ENCODE measurements at regions not wholly inside any gene's neighbourhood (a gene's known extent, or its start where the extent isn't known, plus 50 kb on each side); places are given as distances from the start of the nearest gene placed in this dataset.

DNA sequence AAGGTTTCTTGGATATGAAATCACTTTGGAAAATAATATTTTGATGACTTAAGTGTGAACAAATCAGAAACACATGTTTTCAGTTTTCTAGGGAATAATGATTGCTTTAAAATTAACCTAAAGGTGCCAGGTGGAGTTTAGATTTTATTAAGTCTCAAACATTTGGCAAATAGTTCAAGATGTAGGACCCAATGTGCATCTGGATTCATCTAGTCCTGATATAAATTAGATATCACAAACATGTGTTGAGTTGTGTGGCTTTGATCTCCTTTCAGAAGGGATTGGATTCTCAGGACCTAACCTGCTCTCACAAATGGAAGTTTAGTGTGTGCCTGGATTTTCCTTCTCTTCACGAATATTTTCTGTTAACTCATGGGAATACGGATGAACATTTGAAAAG is 291.4 kb upstream of the ISL1 start:
- ChIA-PET CTCF (no interaction called here), POLR2A (ENCODE audit: low non-redundant PET) (no interaction called here)
- Histone ChIP-seq H3K4me1 (ENCODE audit: insufficient read depth, low read length, poor library complexity, severe bottlenecking) (peaks cover 5% of the 10 kb centered on the region), H3K9me3 (ENCODE audit: low read depth, low read length, poor library complexity, severe bottlenecking) (no peaks in the 10 kb centered on the region), H3K4me3 (ENCODE audit: low read depth, low read length, poor library complexity, severe bottlenecking) (no peak overlapping the region), H3K27ac (ENCODE audit: low read depth, low read length, poor library complexity, severe bottlenecking) (no peak overlapping the region), H3K27me3 (replicated peaks; ENCODE audit: insufficient read depth, low read depth, low read length, poor library complexity) (no peaks in the 10 kb centered on the region), H3K36me3 (ENCODE audit: insufficient read depth, low read length, poor library complexity, severe bottlenecking) (no peaks in the 10 kb centered on the region)
- BruUV-seq (replicated peaks), result no TSS peak
- DNase-seq (ENCODE audit: low spot score), result no peak
- TF ChIP-seq, protein P1, sequence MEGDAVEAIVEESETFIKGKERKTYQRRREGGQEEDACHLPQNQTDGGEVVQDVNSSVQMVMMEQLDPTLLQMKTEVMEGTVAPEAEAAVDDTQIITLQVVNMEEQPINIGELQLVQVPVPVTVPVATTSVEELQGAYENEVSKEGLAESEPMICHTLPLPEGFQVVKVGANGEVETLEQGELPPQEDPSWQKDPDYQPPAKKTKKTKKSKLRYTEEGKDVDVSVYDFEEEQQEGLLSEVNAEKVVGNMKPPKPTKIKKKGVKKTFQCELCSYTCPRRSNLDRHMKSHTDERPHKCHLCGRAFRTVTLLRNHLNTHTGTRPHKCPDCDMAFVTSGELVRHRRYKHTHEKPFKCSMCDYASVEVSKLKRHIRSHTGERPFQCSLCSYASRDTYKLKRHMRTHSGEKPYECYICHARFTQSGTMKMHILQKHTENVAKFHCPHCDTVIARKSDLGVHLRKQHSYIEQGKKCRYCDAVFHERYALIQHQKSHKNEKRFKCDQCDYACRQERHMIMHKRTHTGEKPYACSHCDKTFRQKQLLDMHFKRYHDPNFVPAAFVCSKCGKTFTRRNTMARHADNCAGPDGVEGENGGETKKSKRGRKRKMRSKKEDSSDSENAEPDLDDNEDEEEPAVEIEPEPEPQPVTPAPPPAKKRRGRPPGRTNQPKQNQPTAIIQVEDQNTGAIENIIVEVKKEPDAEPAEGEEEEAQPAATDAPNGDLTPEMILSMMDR (conservative IDR thresholded peaks at IDR 0.05; ENCODE audit: low read depth, low read length), result no peak
- no peak for TF ChIP-seq EZH2 (IDR thresholded peaks at IDR 0.05; ENCODE audit: borderline replicate concordance, low read depth, low read length, poor library complexity, severe bottlenecking)
- intact Hi-C loops (cut with micrococcal nuclease; ENCODE audit: unreplicated experiment), result no loop called here

DNA sequence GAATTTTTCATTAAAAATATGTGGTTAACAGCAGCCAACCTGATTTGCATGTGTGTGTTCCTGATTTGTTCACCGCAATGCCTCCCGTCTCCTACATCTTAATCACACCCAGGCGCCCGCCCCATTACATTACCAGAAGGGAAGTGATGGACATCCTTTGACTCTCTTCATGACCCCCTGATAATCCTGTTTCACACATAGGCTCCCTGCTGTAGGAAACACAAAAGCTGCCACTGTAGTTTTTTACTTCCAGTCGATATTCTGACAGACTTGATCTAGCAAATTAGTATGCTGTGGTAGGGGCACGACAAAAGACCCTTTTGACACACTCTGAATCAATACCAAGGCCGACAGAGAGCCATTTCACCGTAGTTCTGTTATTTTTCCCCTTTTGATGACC is 287.8 kb upstream of the ISL1 start:
- no peak overlapping the region for H3K27ac ChIP-seq (ENCODE audit: low read depth, low read length, poor library complexity, severe bottlenecking)
- BruUV-seq (replicated peaks), result no TSS peak
- ChIA-PET POLR2A (ENCODE audit: low non-redundant PET) (no interaction called here), CTCF (no interaction called here)
- peak; percentile 55 for DNase-seq (ENCODE audit: low spot score)
- peaks cover 5% of the 10 kb centered on the region for H3K4me1 ChIP-seq (ENCODE audit: insufficient read depth, low read length, poor library complexity, severe bottlenecking)
- TF ChIP-seq EZH2 (IDR thresholded peaks at IDR 0.05; ENCODE audit: borderline replicate concordance, low read depth, low read length, poor library complexity, severe bottlenecking), result no peak
- TF ChIP-seq, protein P1 (conservative IDR thresholded peaks at IDR 0.05; ENCODE audit: low read depth, low read length), result no peak
- no peaks in the 10 kb centered on the region for H3K36me3 ChIP-seq (ENCODE audit: insufficient read depth, low read length, poor library complexity, severe bottlenecking)
- intact Hi-C loops (cut with micrococcal nuclease; ENCODE audit: unreplicated experiment), result no loop called here
- no peak overlapping the region for H3K4me3 ChIP-seq (ENCODE audit: low read depth, low read length, poor library complexity, severe bottlenecking)
- H3K27me3 ChIP-seq (replicated peaks; ENCODE audit: insufficient read depth, low read depth, low read length, poor library complexity), result no peaks in the 10 kb centered on the region
- no peaks in the 10 kb centered on the region for H3K9me3 ChIP-seq (ENCODE audit: low read depth, low read length, poor library complexity, severe bottlenecking)

DNA sequence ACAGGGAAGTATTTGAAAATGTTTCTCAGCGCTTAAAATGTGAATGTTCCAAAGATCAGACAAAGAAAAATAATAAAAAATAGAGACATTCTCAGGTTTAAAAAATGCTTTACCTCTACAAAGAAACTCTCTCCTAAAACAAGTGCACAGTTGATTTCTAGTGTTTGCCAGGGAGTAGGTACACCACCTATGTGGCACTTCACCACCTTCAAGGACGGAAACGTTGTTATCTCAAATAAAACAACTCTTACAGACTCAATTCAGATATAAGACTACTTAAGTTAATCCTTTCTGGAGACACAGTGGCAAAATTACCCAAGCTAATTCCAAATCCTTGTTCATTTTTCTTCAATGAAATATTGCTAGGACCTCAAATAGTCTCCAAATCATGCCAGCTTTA is 286.4 kb upstream of the ISL1 start:
- no peak overlapping the region for H3K4me3 ChIP-seq (ENCODE audit: low read depth, low read length, poor library complexity, severe bottlenecking)
- H3K27me3 ChIP-seq (replicated peaks; ENCODE audit: insufficient read depth, low read depth, low read length, poor library complexity), result no peaks in the 10 kb centered on the region
- CTCF ChIA-PET, result no interaction called here
- no peak for TF ChIP-seq EZH2 (IDR thresholded peaks at IDR 0.05; ENCODE audit: borderline replicate concordance, low read depth, low read length, poor library complexity, severe bottlenecking)
- TF ChIP-seq, protein P1 (conservative IDR thresholded peaks at IDR 0.05; ENCODE audit: low read depth, low read length), result no peak
- peaks cover 5% of the 10 kb centered on the region for H3K4me1 ChIP-seq (ENCODE audit: insufficient read depth, low read length, poor library complexity, severe bottlenecking)
- intact Hi-C loops (cut with micrococcal nuclease; ENCODE audit: unreplicated experiment), result no loop called here
- no peak overlapping the region for H3K27ac ChIP-seq (ENCODE audit: low read depth, low read length, poor library complexity, severe bottlenecking)
- no peak for DNase-seq (ENCODE audit: low spot score)
- POLR2A ChIA-PET (ENCODE audit: low non-redundant PET), result no interaction called here
- no peaks in the 10 kb centered on the region for H3K9me3 ChIP-seq (ENCODE audit: low read depth, low read length, poor library complexity, severe bottlenecking)
- no peaks in the 10 kb centered on the region for H3K36me3 ChIP-seq (ENCODE audit: insufficient read depth, low read length, poor library complexity, severe bottlenecking)
- no TSS peak for BruUV-seq (replicated peaks)
